SK-N-MC (cell line): ENCODE measurements at regions not wholly inside any gene's neighbourhood (a gene's known extent, or its start where the extent isn't known, plus 50 kb on each side); places are given as distances from the start of the nearest gene placed in this dataset.

Experiments used
- DNase-seq: peaks from one replicate; pipeline ENCODE4 v3.0.0-alpha.2; 2011; ENCODE audit warnings: low read depth, low spot score
- H3K27ac ChIP-seq: fragments of 200-600 bp; sonication (generic); 2 replicates; pipeline ENCODE4 v1.5.1; 2016; ENCODE audit warnings: mixed run types
- H3K36me3 ChIP-seq: fragments of 200-600 bp; sonication (generic); 2 replicates; pipeline ENCODE4 v1.6.1; 2017; ENCODE audit warnings: antibody characterized with exemption, low read length, mixed read lengths; ENCODE audit not compliant: insufficient read depth
- H3K4me3 ChIP-seq: fragments of 200-600 bp; sonication (generic); 2 replicates; pipeline ENCODE4 v1.5.1; 2016
- H3K9ac ChIP-seq: fragments of 200-600 bp; sonication (generic); 2 replicates; pipeline ENCODE4 v1.8.0; 2017; ENCODE audit warnings: mixed run types, mixed read lengths; ENCODE audit not compliant: insufficient read length
- H3K9me3 ChIP-seq: fragments of 200-600 bp; sonication (generic); 2 replicates; pipeline ENCODE4 v1.6.1; 2017; ENCODE audit warnings: low read depth, mild to moderate bottlenecking, antibody characterized with exemption, low read length, moderate library complexity, mixed read lengths
- EZH2 ChIP-seq: fragments of 200-600 bp; sonication (generic); IDR thresholded peaks from one replicate; pipeline ENCODE4 v1.6.1; 2017; ENCODE audit warnings: antibody characterized with exemption
- FOXP2 ChIP-seq: optimal IDR thresholded peaks from 2 replicates; pipeline ENCODE3; 2011; ENCODE audit warnings: mild to moderate bottlenecking, moderate library complexity; ENCODE audit not compliant: insufficient read depth; ENCODE audit errors: extremely low read length, control extremely low read depth
- POLR2AphosphoS5 ChIP-seq: IDR thresholded peaks from 2 replicates; pipeline ENCODE4 v1.6.1; 2012; ENCODE audit warnings: mild to moderate bottlenecking, low read depth, low read length, borderline replicate concordance

GRCh38 chr5:118736396-118736795, 252.0 kb downstream of the DTWD2 start:
- Histone ChIP-seq H3K9ac (no peak overlapping the region), H3K36me3 (no peaks in the 10 kb centered on the region), H3K27ac (no peak overlapping the region), H3K9me3 (no peaks in the 10 kb centered on the region), H3K4me3 (no peak overlapping the region)
- TF ChIP-seq POLR2AphosphoS5 (no peak), EZH2 (no peak), FOXP2 (no peak)
- no peak for DNase-seq

GRCh38 chr5:118733394-118733793, 255.0 kb downstream of the DTWD2 start:
- Histone ChIP-seq H3K9ac (no peak overlapping the region), H3K4me3 (no peak overlapping the region), H3K9me3 (no peaks in the 10 kb centered on the region), H3K27ac (no peak overlapping the region), H3K36me3 (no peaks in the 10 kb centered on the region)
- DNase-seq = no peak
- no peak for TF ChIP-seq POLR2AphosphoS5
- no peak for TF ChIP-seq EZH2
- no peak for TF ChIP-seq FOXP2

GRCh38 chr5:118728191-118728590, 260.2 kb downstream of the DTWD2 start:
- Histone ChIP-seq H3K36me3 (no peaks in the 10 kb centered on the region), H3K9ac (no peak overlapping the region), H3K27ac (no peak overlapping the region), H3K9me3 (no peaks in the 10 kb centered on the region), H3K4me3 (no peak overlapping the region)
- DNase-seq = no peak
- TF ChIP-seq POLR2AphosphoS5 = no peak
- TF ChIP-seq FOXP2 = no peak
- no peak for TF ChIP-seq EZH2

- no peaks in the 10 kb centered on the region for H3K9me3 ChIP-seq
Measured at GRCh38 chr5:118726891-118727290, 261.5 kb downstream of the DTWD2 start.

GRCh38 chr5:118723021-118723338, 265.4 kb downstream of the DTWD2 start:
- Histone ChIP-seq H3K9me3 (no peaks in the 10 kb centered on the region), H3K27ac (no peak overlapping the region), H3K36me3 (no peaks in the 10 kb centered on the region), H3K4me3 (no peak overlapping the region), H3K9ac (no peak overlapping the region)
- DNase-seq = no peak
- TF ChIP-seq POLR2AphosphoS5 (no peak), EZH2 (no peak), FOXP2 (no peak)

More at GRCh38 chr5:118726891-118727290, 261.5 kb downstream of the DTWD2 start:
- no peaks in the 10 kb centered on the region for H3K36me3 ChIP-seq
- H3K9ac ChIP-seq = no peak overlapping the region
- TF ChIP-seq POLR2AphosphoS5 (no peak), EZH2 (no peak), FOXP2 (no peak)
- H3K27ac ChIP-seq = no peak overlapping the region
- no peak for DNase-seq
- H3K4me3 ChIP-seq = no peak overlapping the region

- Histone ChIP-seq H3K9me3 (no peaks in the 10 kb centered on the region), H3K9ac (no peak overlapping the region), H3K4me3 (no peak overlapping the region), H3K36me3 (no peaks in the 10 kb centered on the region), H3K27ac (no peak overlapping the region)
- TF ChIP-seq EZH2 (no peak), POLR2AphosphoS5 (no peak), FOXP2 (no peak)
- DNase-seq = no peak
Measured at GRCh38 chr5:118722122-118723020, 266.0 kb downstream of the DTWD2 start.

- no peak overlapping the region for H3K9ac ChIP-seq
- no peaks in the 10 kb centered on the region for H3K9me3 ChIP-seq
- TF ChIP-seq FOXP2 = no peak
- no peak for TF ChIP-seq POLR2AphosphoS5
- no peak for TF ChIP-seq EZH2
- DNase-seq = no peak
- H3K36me3 ChIP-seq = no peaks in the 10 kb centered on the region
- H3K27ac ChIP-seq = no peak overlapping the region
- H3K4me3 ChIP-seq = no peak overlapping the region
Measured at GRCh38 chr5:118711727-118712126, 276.6 kb downstream of the DTWD2 start.

GRCh38 chr5:118705959-118706667, 282.2 kb downstream of the DTWD2 start:
- no peak overlapping the region for H3K9ac ChIP-seq
- no peak overlapping the region for H3K27ac ChIP-seq
- H3K9me3 ChIP-seq = no peaks in the 10 kb centered on the region
- H3K4me3 ChIP-seq = no peak overlapping the region
- H3K36me3 ChIP-seq = no peaks in the 10 kb centered on the region
- DNase-seq = no peak
- TF ChIP-seq EZH2 (no peak), POLR2AphosphoS5 (no peak), FOXP2 (no peak)

- Histone ChIP-seq H3K4me3 (no peak overlapping the region), H3K27ac (no peak overlapping the region), H3K9ac (no peak overlapping the region), H3K9me3 (no peaks in the 10 kb centered on the region), H3K36me3 (no peaks in the 10 kb centered on the region)
- TF ChIP-seq POLR2AphosphoS5 = no peak
- TF ChIP-seq FOXP2 = no peak
- no peak for TF ChIP-seq EZH2
- no peak for DNase-seq
Measured at GRCh38 chr5:118703241-118703640, 285.1 kb downstream of the DTWD2 start.
